ENCODE measurements at regions not wholly inside any gene's neighbourhood (a gene's known extent, or its start where the extent isn't known, plus 50 kb on each side); places are given as distances from the start of the nearest gene placed in this dataset.

GRCh38 chr9:108496846-108497245 lies 358.9 kb downstream of the ACTL7B start:
- 87 to 90% methylated on average over 2 to 4 of the region's 4 CpGs for WGBS, 2 experiments
- H3K27me3 ChIP-seq (ENCODE audit: control insufficient read depth, insufficient read depth, low read length, poor library complexity, severe bottlenecking), result no peaks in the 10 kb centered on the region
- H3K4me1 ChIP-seq (ENCODE audit: control insufficient read depth, insufficient read depth, low read length), result no peaks in the 10 kb centered on the region
- H3K36me3 ChIP-seq (ENCODE audit: control insufficient read depth, insufficient read depth, low read length), result no peaks in the 10 kb centered on the region
- H3K27ac ChIP-seq (ENCODE audit: insufficient read depth, low read depth, low read length, poor library complexity, severe bottlenecking), result no peak overlapping the region
- H3K9me3 ChIP-seq (ENCODE audit: control insufficient read depth, low read length), result peaks cover 5% of the 10 kb centered on the region
- H3K4me3 ChIP-seq (ENCODE audit: insufficient read depth, low read depth, low read length), result no peak overlapping the region

- WGBS, 2 experiments, result 89 to 100% methylated on average over 1 of the region's 1 CpG
- Histone ChIP-seq H3K9me3 (ENCODE audit: control insufficient read depth, low read length) (no peaks in the 10 kb centered on the region), H3K36me3 (ENCODE audit: control insufficient read depth, insufficient read depth, low read length) (no peaks in the 10 kb centered on the region)
Measured at GRCh38 chr9:108489567-108489966, 366.2 kb downstream of the ACTL7B start.

GRCh38 chr9:108486831-108487230 lies 369.0 kb downstream of the ACTL7B start:
- H3K27ac ChIP-seq (ENCODE audit: insufficient read depth, low read depth, low read length, poor library complexity, severe bottlenecking), result no peak overlapping the region
- no peaks in the 10 kb centered on the region for H3K9me3 ChIP-seq (ENCODE audit: control insufficient read depth, low read length)
- H3K4me3 ChIP-seq (ENCODE audit: insufficient read depth, low read depth, low read length), result no peak overlapping the region
- H3K36me3 ChIP-seq (ENCODE audit: control insufficient read depth, insufficient read depth, low read length), result no peaks in the 10 kb centered on the region
- 89 to 96% methylated on average over 2 of the region's 2 CpGs for WGBS, 2 experiments
- no peaks in the 10 kb centered on the region for H3K4me1 ChIP-seq (ENCODE audit: control insufficient read depth, insufficient read depth, low read length)
- H3K27me3 ChIP-seq (ENCODE audit: control insufficient read depth, insufficient read depth, low read length, poor library complexity, severe bottlenecking), result no peaks in the 10 kb centered on the region

More at GRCh38 chr9:108489567-108489966, 366.2 kb downstream of the ACTL7B start:
- H3K27ac ChIP-seq (ENCODE audit: insufficient read depth, low read depth, low read length, poor library complexity, severe bottlenecking), result no peak overlapping the region
- no peak overlapping the region for H3K4me3 ChIP-seq (ENCODE audit: insufficient read depth, low read depth, low read length)
- no peaks in the 10 kb centered on the region for H3K27me3 ChIP-seq (ENCODE audit: control insufficient read depth, insufficient read depth, low read length, poor library complexity, severe bottlenecking)
- no peaks in the 10 kb centered on the region for H3K4me1 ChIP-seq (ENCODE audit: control insufficient read depth, insufficient read depth, low read length)

- H3K4me3 ChIP-seq (ENCODE audit: insufficient read depth, low read depth, low read length), result no peak overlapping the region
- WGBS, 2 experiments, result 93 to 100% methylated on average over 1 of the region's 1 CpG
Measured at GRCh38 chr9:108484468-108484867, 371.3 kb downstream of the ACTL7B start.

GRCh38 chr9:108483676-108484075 lies 372.1 kb downstream of the ACTL7B start:
- H3K9me3 ChIP-seq (ENCODE audit: control insufficient read depth, low read length), result no peaks in the 10 kb centered on the region
- no peak overlapping the region for H3K4me3 ChIP-seq (ENCODE audit: insufficient read depth, low read depth, low read length)
- H3K36me3 ChIP-seq (ENCODE audit: control insufficient read depth, insufficient read depth, low read length), result no peaks in the 10 kb centered on the region
- H3K27me3 ChIP-seq (ENCODE audit: control insufficient read depth, insufficient read depth, low read length, poor library complexity, severe bottlenecking), result no peaks in the 10 kb centered on the region
- 92% methylated on average over 2 of the region's 2 CpGs for WGBS, 2 experiments
- H3K27ac ChIP-seq (ENCODE audit: insufficient read depth, low read depth, low read length, poor library complexity, severe bottlenecking), result no peak overlapping the region
- H3K4me1 ChIP-seq (ENCODE audit: control insufficient read depth, insufficient read depth, low read length), result no peaks in the 10 kb centered on the region

More at GRCh38 chr9:108484468-108484867, 371.3 kb downstream of the ACTL7B start:
- Histone ChIP-seq H3K27me3 (ENCODE audit: control insufficient read depth, insufficient read depth, low read length, poor library complexity, severe bottlenecking) (no peaks in the 10 kb centered on the region), H3K4me1 (ENCODE audit: control insufficient read depth, insufficient read depth, low read length) (no peaks in the 10 kb centered on the region), H3K27ac (ENCODE audit: insufficient read depth, low read depth, low read length, poor library complexity, severe bottlenecking) (no peak overlapping the region), H3K36me3 (ENCODE audit: control insufficient read depth, insufficient read depth, low read length) (no peaks in the 10 kb centered on the region), H3K9me3 (ENCODE audit: control insufficient read depth, low read length) (no peaks in the 10 kb centered on the region)

- Histone ChIP-seq H3K27ac (ENCODE audit: insufficient read depth, low read depth, low read length, poor library complexity, severe bottlenecking) (no peak overlapping the region), H3K9me3 (ENCODE audit: control insufficient read depth, low read length) (no peaks in the 10 kb centered on the region), H3K4me1 (ENCODE audit: control insufficient read depth, insufficient read depth, low read length) (no peaks in the 10 kb centered on the region), H3K36me3 (ENCODE audit: control insufficient read depth, insufficient read depth, low read length) (no peaks in the 10 kb centered on the region), H3K4me3 (ENCODE audit: insufficient read depth, low read depth, low read length) (no peak overlapping the region), H3K27me3 (ENCODE audit: control insufficient read depth, insufficient read depth, low read length, poor library complexity, severe bottlenecking) (no peaks in the 10 kb centered on the region)
- WGBS, 2 experiments, result 95 to 99% methylated on average over 2 to 3 of the region's 3 CpGs
Measured at GRCh38 chr9:108479989-108480652, 375.7 kb downstream of the ACTL7B start.

GRCh38 chr9:108478431-108479332 lies 377.1 kb downstream of the ACTL7B start:
- Histone ChIP-seq H3K9me3 (ENCODE audit: control insufficient read depth, low read length) (no peaks in the 10 kb centered on the region), H3K27me3 (ENCODE audit: control insufficient read depth, insufficient read depth, low read length, poor library complexity, severe bottlenecking) (no peaks in the 10 kb centered on the region), H3K4me1 (ENCODE audit: control insufficient read depth, insufficient read depth, low read length) (peaks cover 6% of the 10 kb centered on the region), H3K36me3 (ENCODE audit: control insufficient read depth, insufficient read depth, low read length) (no peaks in the 10 kb centered on the region), H3K27ac (ENCODE audit: insufficient read depth, low read depth, low read length, poor library complexity, severe bottlenecking) (no peak overlapping the region), H3K4me3 (ENCODE audit: insufficient read depth, low read depth, low read length) (no peak overlapping the region)
- 90% methylated on average over 11 of the region's 11 CpGs for WGBS, 2 experiments

- WGBS, 2 experiments, result 88% methylated on average over 6 of the region's 6 CpGs
Measured at GRCh38 chr9:108477529-108478006, 378.2 kb downstream of the ACTL7B start.

GRCh38 chr9:108476574-108476973 lies 379.2 kb downstream of the ACTL7B start:
- H3K27me3 ChIP-seq (ENCODE audit: control insufficient read depth, insufficient read depth, low read length, poor library complexity, severe bottlenecking), result no peaks in the 10 kb centered on the region
- H3K27ac ChIP-seq (ENCODE audit: insufficient read depth, low read depth, low read length, poor library complexity, severe bottlenecking), result no peak overlapping the region
- no peaks in the 10 kb centered on the region for H3K36me3 ChIP-seq (ENCODE audit: control insufficient read depth, insufficient read depth, low read length)
- peaks cover 9% of the 10 kb centered on the region for H3K4me1 ChIP-seq (ENCODE audit: control insufficient read depth, insufficient read depth, low read length)
- no peaks in the 10 kb centered on the region for H3K9me3 ChIP-seq (ENCODE audit: control insufficient read depth, low read length)
- H3K4me3 ChIP-seq (ENCODE audit: insufficient read depth, low read depth, low read length), result no peak overlapping the region
- 86 to 92% methylated on average over 2 to 3 of the region's 3 CpGs for WGBS, 2 experiments

More at GRCh38 chr9:108477529-108478006, 378.2 kb downstream of the ACTL7B start:
- Histone ChIP-seq H3K27ac (ENCODE audit: insufficient read depth, low read depth, low read length, poor library complexity, severe bottlenecking) (no peak overlapping the region), H3K4me1 (ENCODE audit: control insufficient read depth, insufficient read depth, low read length) (peaks cover 9% of the 10 kb centered on the region), H3K27me3 (ENCODE audit: control insufficient read depth, insufficient read depth, low read length, poor library complexity, severe bottlenecking) (no peaks in the 10 kb centered on the region), H3K9me3 (ENCODE audit: control insufficient read depth, low read length) (no peaks in the 10 kb centered on the region), H3K4me3 (ENCODE audit: insufficient read depth, low read depth, low read length) (no peak overlapping the region), H3K36me3 (ENCODE audit: control insufficient read depth, insufficient read depth, low read length) (no peaks in the 10 kb centered on the region)

- Histone ChIP-seq H3K4me3 (ENCODE audit: insufficient read depth, low read depth, low read length) (no peak overlapping the region), H3K4me1 (ENCODE audit: control insufficient read depth, insufficient read depth, low read length) (peaks cover 9% of the 10 kb centered on the region), H3K9me3 (ENCODE audit: control insufficient read depth, low read length) (no peaks in the 10 kb centered on the region), H3K27me3 (ENCODE audit: control insufficient read depth, insufficient read depth, low read length, poor library complexity, severe bottlenecking) (no peaks in the 10 kb centered on the region), H3K27ac (ENCODE audit: insufficient read depth, low read depth, low read length, poor library complexity, severe bottlenecking) (no peak overlapping the region), H3K36me3 (ENCODE audit: control insufficient read depth, insufficient read depth, low read length) (no peaks in the 10 kb centered on the region)
- WGBS, 2 experiments, result 93 to 96% methylated on average over 2 of the region's 2 CpGs
Measured at GRCh38 chr9:108475813-108476212, 380.0 kb downstream of the ACTL7B start.
